HepG2 (cell line): ENCODE measurements at regions not wholly inside any gene's neighbourhood (a gene's known extent, or its start where the extent isn't known, plus 50 kb on each side); places are given as distances from the start of the nearest gene placed in this dataset.
A peak's percentile ranks its signal among the peaks of the same experiment; 100 is the strongest.

Source experiments
- ATAC-seq: fragments of 200-7000 bp; cut with Tn5 transposase; 3 replicates; pipeline ENCODE4 v1.9.1; 2020; ENCODE audit warnings: mild to moderate bottlenecking, moderate library complexity
- BruUV-seq: library from RNA; stranded (reverse); fragments of 400-500 nt; replicated peaks from 2 replicates; lab custom pipeline; 2021; lab: Mats Ljungman, UMichigan
- CTCF ChIA-PET: fragments of 300-600 bp; formaldehyde crosslinking; extraction: SDS; loops from one replicate; lab custom pipeline; 2021; ENCODE audit warnings: low total read pairs, inconsistent platforms, low intra/inter-chr PET ratio; lab: Yijun Ruan, JAX
- POLR2A ChIA-PET: fragments of 350-600 bp; sonication (Branson Sonifier 250); formaldehyde crosslinking; loops from one replicate; lab custom pipeline; 2020; ENCODE audit warnings: antibody characterized with exemption, inconsistent platforms; lab: Yijun Ruan, JAX
- DNase-seq: peaks from one replicate; pipeline ENCODE4 v3.0.0-alpha.2; 2015; ENCODE audit warnings: low spot score
- FAIRE-seq: peaks from 3 replicates; lab custom pipeline; 2011; peaks lifted over from hg19 to GRCh38; lab: Jason Lieb, UNC
- H2AFZ ChIP-seq: one replicate; pipeline ENCODE4 v1.6.1; 2011; ENCODE audit warnings: low read length, inconsistent platforms
- H3K27ac ChIP-seq: fragments of 300-600 bp; 3 replicates; pipeline ENCODE4 v1.8.0; 2011; ENCODE audit warnings: mixed run types, mild to moderate bottlenecking, mixed read lengths, low read length, inconsistent platforms; ENCODE audit not compliant: insufficient read depth; ENCODE audit errors: extremely low read length
- H3K27me3 ChIP-seq, 2 experiments: fragments of 200-600 bp in 1 of 2; 2 replicates in 1 of 2; 3 replicates in 1 of 2; pipeline versions ENCODE4 v1.6.0 to v1.8.0; 2011; ENCODE audit warnings: low read length in 2 of 2, mild to moderate bottlenecking in 2 of 2, moderate library complexity in 2 of 2, inconsistent platforms in 1 of 2; ENCODE audit not compliant: insufficient read depth in 2 of 2, control insufficient read depth in 1 of 2
- H3K36me3 ChIP-seq, 2 experiments: fragments of 200-600 bp in 1 of 2; replicated peaks in 1 of 2; 2 replicates in 1 of 2; 3 replicates in 1 of 2; pipeline versions ENCODE4 v1.5.1 to v1.8.0; 2011; ENCODE audit warnings: low read length in 2 of 2, inconsistent platforms in 1 of 2; ENCODE audit not compliant: insufficient read depth in 2 of 2, control insufficient read depth in 1 of 2
- H3K4me1 ChIP-seq: 2 replicates; pipeline ENCODE4 v1.5.1; 2012; ENCODE audit warnings: low read length, inconsistent platforms; ENCODE audit not compliant: insufficient read depth
- H3K4me2 ChIP-seq: 2 replicates; pipeline ENCODE4 v1.6.0; 2011; ENCODE audit warnings: low read depth, low read length, inconsistent platforms
- H3K4me3 ChIP-seq, 3 experiments: fragments of 200-600 bp in 1 of 3; sonication (generic), shearing (Covaris generic) in 1 of 3; replicated peaks in 1 of 3; 2 replicates each; pipeline ENCODE4 v1.5.1; 2011 to 2016; ENCODE audit warnings: low read length in 3 of 3, inconsistent platforms in 2 of 3, low read depth in 2 of 3, mild to moderate bottlenecking in 2 of 3, control low read depth in 1 of 3, mixed read lengths in 1 of 3; ENCODE audit not compliant: insufficient read depth in 1 of 3
- H3K79me2 ChIP-seq: one replicate; pipeline ENCODE4 v1.6.1; 2011; ENCODE audit warnings: low read length, inconsistent platforms; ENCODE audit not compliant: insufficient read depth
- H3K9ac ChIP-seq: 2 replicates; pipeline ENCODE4 v1.6.0; 2011; ENCODE audit warnings: mild to moderate bottlenecking, low read depth, low read length, inconsistent platforms; ENCODE audit not compliant: insufficient read depth
- H3K9me3 ChIP-seq: 2 replicates; pipeline ENCODE4 v1.5.1; 2012; ENCODE audit warnings: mild to moderate bottlenecking, low read length
- H4K20me1 ChIP-seq: 2 replicates; pipeline ENCODE4 v1.6.0; 2011; ENCODE audit warnings: inconsistent platforms, mild to moderate bottlenecking, low read length, moderate library complexity; ENCODE audit not compliant: insufficient read depth
- GABPA ChIP-seq, 2 experiments: IDR thresholded peaks; 2 replicates each; pipeline ENCODE4 v1.6.1; 2011 to 2016; ENCODE audit warnings: low read depth in 2 of 2, low read length in 1 of 2, missing biosample characterization in 1 of 2, missing genetic modification characterization in 1 of 2
- HNF4A ChIP-seq: sonication (generic); formaldehyde crosslinking; IDR thresholded peaks from 2 replicates; pipeline ENCODE4 v1.4.0; 2020; ENCODE audit warnings: missing genetic modification reagents
- HOXA5 ChIP-seq: sonication (generic); formaldehyde crosslinking; IDR thresholded peaks from 2 replicates; pipeline ENCODE4 v1.4.0; 2020; ENCODE audit warnings: missing genetic modification reagents
- MAFK ChIP-seq, 2 experiments: IDR thresholded peaks in 1 of 2; conservative IDR thresholded peaks in 1 of 2; 2 replicates each; pipeline ENCODE4 v1.6.1; 2011; ENCODE audit warnings: improper control_type of control experiment in 2 of 2, low read length in 2 of 2
- ZNF207 ChIP-seq: fragments of 450-650 bp; IDR thresholded peaks from 2 replicates; pipeline ENCODE4 v1.6.1; 2016; ENCODE audit warnings: antibody characterized with exemption, borderline replicate concordance
- ZNF605 ChIP-seq: sonication (generic); formaldehyde crosslinking; IDR thresholded peaks from 2 replicates; pipeline ENCODE4 v1.8.0; 2022; ENCODE audit warnings: mild to moderate bottlenecking, missing genetic modification reagents
- WGBS: methylation state at CpG from one replicate; pipeline ENCODE4 v1.1.6; 2017; ENCODE audit warnings: low lambda C conversion rate; 5-methylcytosine and 5-hydroxymethylcytosine counted together
- in situ Hi-C: cut with HindIII; loops from 2 replicates; pipeline ENCODE4 v1.10.0; 2017; ENCODE audit warnings: low pct_unique_long_range_greater_than_20kb; ENCODE audit not compliant: extremely low pct_ligation_motif_present
- intact Hi-C: fragments of 100-400 bp; cut with micrococcal nuclease; formaldehyde crosslinking; loops from one replicate; pipeline ENCODE4 v1.10.0; 2022; ENCODE audit not compliant: unreplicated experiment

DNA sequence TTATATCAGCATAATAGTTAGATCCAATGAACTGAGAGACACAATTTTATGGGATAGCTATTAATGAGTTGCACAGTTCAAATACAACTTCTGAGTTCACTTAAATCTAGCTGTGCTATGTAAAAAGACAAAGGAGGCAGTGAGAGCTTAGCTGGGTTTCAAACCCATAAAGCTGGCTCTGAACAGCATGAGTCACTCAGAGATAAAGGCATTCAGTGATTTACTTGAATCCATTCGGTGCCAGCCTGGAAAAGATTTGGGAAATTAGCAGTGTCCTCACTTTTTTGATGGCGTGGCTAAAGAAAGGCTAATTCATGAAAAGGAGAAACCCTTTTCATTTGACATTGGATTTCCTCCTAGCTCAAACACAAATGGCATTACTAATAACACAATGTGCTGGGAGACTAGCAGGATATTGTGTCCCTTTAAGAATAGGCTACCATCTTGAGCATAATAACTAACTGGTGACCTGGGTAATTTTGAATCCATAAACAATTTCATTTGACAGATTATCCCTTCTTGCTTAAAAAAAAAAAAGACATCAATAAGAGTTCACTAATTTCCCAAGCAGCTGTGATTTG is 98.4 kb upstream of the NEUROD1 start:
- POLR2A ChIA-PET, result no interaction called here
- Histone ChIP-seq H3K4me2 (no peak overlapping the region), H3K27ac (no peak overlapping the region), H3K9ac (no peak overlapping the region), H3K27me3 (no peaks in the 10 kb centered on the region), H3K4me3 (no peak overlapping the region), H4K20me1 (no peaks in the 10 kb centered on the region), H3K4me1 (peaks cover 45% of the 10 kb centered on the region), H3K36me3 (no peaks in the 10 kb centered on the region), H2AFZ (no peak overlapping the region), H3K79me2 (no peaks in the 10 kb centered on the region), H3K9me3 (no peaks in the 10 kb centered on the region)
- TF ChIP-seq HOXA5 (CRISPR knock-in tag) (no peak), MAFK (conservative IDR thresholded peaks at IDR 0.05 in 1 of 2, IDR thresholded peaks at IDR 0.05 in 1 of 2; ENCODE audit: low read length in 2 of 2) (0 out of 4 replicates have a peak, but pooled peaks of 1 of the 2 experiments have one; percentile 4)
- in situ Hi-C loops, result no loop called here
- intact Hi-C loops, result no loop called here
- CTCF ChIA-PET, result no interaction called here
- no TSS peak for BruUV-seq
- DNase-seq (no peak), ATAC-seq (no peak), FAIRE-seq (no peak)
- WGBS, result 50% methylated on average over 2 of the region's 2 CpGs

DNA sequence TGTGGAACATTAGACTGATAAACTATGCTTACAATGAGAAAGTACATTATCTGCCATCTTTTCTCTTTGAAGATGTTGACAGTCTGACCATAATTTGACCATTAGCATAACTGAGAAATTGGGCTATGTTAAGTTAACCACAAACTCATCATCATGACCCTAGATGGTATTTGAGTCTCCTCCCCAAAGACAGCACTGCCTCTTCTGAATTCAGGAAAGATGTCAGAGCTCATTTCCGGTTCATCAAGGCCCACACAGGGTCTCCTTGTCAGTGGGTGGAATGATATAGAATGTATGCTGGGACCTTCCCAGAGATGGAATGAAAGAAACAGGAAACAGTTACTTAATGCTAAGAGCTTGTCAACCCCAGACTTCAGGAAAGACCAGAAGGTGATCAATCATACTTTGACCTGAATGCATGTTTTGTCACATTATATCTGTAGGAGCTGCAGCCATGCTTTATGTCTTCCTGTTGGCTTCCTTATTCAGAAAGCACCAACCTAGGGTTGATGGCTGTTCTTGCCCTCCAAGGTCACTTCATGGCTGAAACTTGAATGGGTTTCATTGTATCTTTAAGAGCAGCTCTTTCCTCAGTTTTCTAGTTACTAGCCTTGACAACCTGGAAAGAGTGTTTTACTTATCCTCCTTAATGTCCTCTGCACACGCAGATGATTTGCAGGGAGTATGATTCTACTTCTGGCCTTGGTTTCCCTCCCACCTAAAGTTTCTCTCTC is 99.1 kb upstream of the NEUROD1 start:
- Histone ChIP-seq H3K4me1 (peaks cover 53% of the 10 kb centered on the region), H3K27me3 (no peaks in the 10 kb centered on the region), H3K9me3 (no peaks in the 10 kb centered on the region), H3K4me3 (no peak overlapping the region), H3K27ac (no peak overlapping the region), H3K9ac (no peak overlapping the region), H3K36me3 (no peaks in the 10 kb centered on the region), H2AFZ (peak overlapping the region; percentile 23), H3K4me2 (peak overlapping the region; percentile 34), H3K79me2 (no peaks in the 10 kb centered on the region)
- ATAC-seq (no peak), FAIRE-seq (no peak)
- intact Hi-C loops, result no loop called here
- POLR2A ChIA-PET, result interaction anchor here (2.3 kb wide), 1 partner anchor 11 kb away, joined by 7 read pairs; no protein-coding TSS in a partner anchor
- no TSS peak for BruUV-seq
- 44% methylated on average over 2 of the region's 2 CpGs for WGBS
- TF ChIP-seq GABPA (IDR thresholded peaks at IDR 0.05; ENCODE audit: low read depth, low read length) (no peak), GABPA (CRISPR knock-in tag; IDR thresholded peaks at IDR 0.05; ENCODE audit: low read depth) (peak; percentile 4; the same call in 1 of the 2 replicates), ZNF207 (no peak), ZNF605 (CRISPR knock-in tag) (no peak), HNF4A (no peak)
- TF ChIP-seq, all 625 proteins: peak for 1
- no peak for DNase-seq
- CTCF ChIA-PET, result no interaction called here
- H4K20me1 ChIP-seq, result no peaks in the 10 kb centered on the region
- in situ Hi-C loops, result no loop called here
